Stimulated activated CD8-positive, alpha-beta memory T cell treated with anti-CD3 and anti-CD28 coated beads, Interleukin-4, amount 100 ng/mL, for 4 hours (primary cell): ENCODE measurements at regions not wholly inside any gene's neighbourhood (a gene's known extent, or its start where the extent isn't known, plus 50 kb on each side); places are given as distances from the start of the nearest gene placed in this dataset.

ENCODE experiments used
- DNase-seq, 2 donors: peaks; one replicate each; pipeline ENCODE4 v3.0.0-alpha.2; 2020; ENCODE audit warnings: low read depth in 2 of 2, low spot score in 1 of 2

GRCh38 chr13:77425705-77426104 lies 98.8 kb upstream of the MYCBP2 start:
- DNase-seq, result no peak

GRCh38 chr13:77423296-77423695 lies 96.4 kb upstream of the MYCBP2 start:
- no peak for DNase-seq

GRCh38 chr13:77422724-77423123 lies 95.8 kb upstream of the MYCBP2 start:
- no peak for DNase-seq

GRCh38 chr13:77417897-77418296 lies 91.0 kb upstream of the MYCBP2 start:
- no peak for DNase-seq

- DNase-seq, result no peak
Measured at GRCh38 chr13:77416666-77417212, 89.8 kb upstream of the MYCBP2 start.

GRCh38 chr13:77415253-77416071 lies 88.6 kb upstream of the MYCBP2 start:
- no peak for DNase-seq

- DNase-seq, result no peak
Measured at GRCh38 chr13:77412860-77413259, 86.0 kb upstream of the MYCBP2 start.

- no peak for DNase-seq
Measured at GRCh38 chr13:77412116-77412635, 85.3 kb upstream of the MYCBP2 start.

- no peak for DNase-seq
Measured at GRCh38 chr13:77409412-77409811, 82.5 kb upstream of the MYCBP2 start.

GRCh38 chr13:77406644-77407440 lies 79.9 kb upstream of the MYCBP2 start:
- DNase-seq, result no peak

- DNase-seq, result no peak
Measured at GRCh38 chr13:77398825-77399620, 72.1 kb upstream of the MYCBP2 start.

- no peak for DNase-seq
Measured at GRCh38 chr13:77397636-77398035, 70.7 kb upstream of the MYCBP2 start.

- no peak for DNase-seq
Measured at GRCh38 chr13:77391475-77391874, 64.6 kb upstream of the MYCBP2 start.

- no peak for DNase-seq
Measured at GRCh38 chr13:77390391-77390790, 63.5 kb upstream of the MYCBP2 start.

GRCh38 chr13:77389625-77390000 lies 62.7 kb upstream of the MYCBP2 start:
- DNase-seq, result no peak

GRCh38 chr13:77388944-77389624 lies 62.2 kb upstream of the MYCBP2 start:
- no peak for DNase-seq

GRCh38 chr13:77387607-77388200 lies 60.8 kb upstream of the MYCBP2 start:
- DNase-seq, result no peak

- no peak for DNase-seq
Measured at GRCh38 chr13:77386880-77387606, 60.1 kb upstream of the MYCBP2 start.

GRCh38 chr13:77386046-77386445 lies 59.2 kb upstream of the MYCBP2 start:
- DNase-seq, result no peak
